ENCODE measurements at regions not wholly inside any gene's neighbourhood (a gene's known extent, or its start where the extent isn't known, plus 50 kb on each side); places are given as distances from the start of the nearest gene placed in this dataset.

GRCh38 chr20:39233755-39234154 lies 271.6 kb downstream of the DHX35 start:
- DNase-seq = no peak

- DNase-seq = no peak
These were observed 265.3 kb downstream of the DHX35 start for GRCh38 chr20:39227416-39227815.

- DNase-seq = no peak
These were observed 263.8 kb downstream of the DHX35 start for GRCh38 chr20:39225978-39226377.

- DNase-seq = no peak
These were observed 263.4 kb downstream of the DHX35 start for GRCh38 chr20:39225536-39225935.

GRCh38 chr20:39222101-39222500 lies 260.0 kb downstream of the DHX35 start:
- no peak for DNase-seq

GRCh38 chr20:39216195-39216594 lies 254.1 kb downstream of the DHX35 start:
- no peak for DNase-seq

GRCh38 chr20:39214828-39215227 lies 252.7 kb downstream of the DHX35 start:
- no peak for DNase-seq

GRCh38 chr20:39213476-39214145 lies 251.5 kb downstream of the DHX35 start:
- DNase-seq = no peak

- no peak for DNase-seq
These were observed 249.1 kb downstream of the DHX35 start for GRCh38 chr20:39211060-39211748.

GRCh38 chr20:39210341-39211036 lies 248.3 kb downstream of the DHX35 start:
- DNase-seq = no peak

GRCh38 chr20:39206899-39207564 lies 244.9 kb downstream of the DHX35 start:
- DNase-seq = no peak

GRCh38 chr20:39195582-39196021 lies 233.5 kb downstream of the DHX35 start:
- DNase-seq = no peak

GRCh38 chr20:39190666-39191570 lies 228.8 kb downstream of the DHX35 start:
- DNase-seq = no peak

GRCh38 chr20:39188266-39188765 lies 226.2 kb downstream of the DHX35 start:
- no peak for DNase-seq

GRCh38 chr20:39181490-39181889 lies 219.3 kb downstream of the DHX35 start:
- no peak for DNase-seq

- no peak for DNase-seq
These were observed 214.3 kb downstream of the DHX35 start for GRCh38 chr20:39176457-39176856.

GRCh38 chr20:39170896-39171463 lies 208.8 kb downstream of the DHX35 start:
- no peak for DNase-seq

GRCh38 chr20:39165099-39165498 lies 203.0 kb downstream of the DHX35 start:
- DNase-seq = no peak

GRCh38 chr20:39164642-39165041 lies 202.5 kb downstream of the DHX35 start:
- DNase-seq = no peak

GRCh38 chr20:39163993-39164392 lies 201.8 kb downstream of the DHX35 start:
- DNase-seq = no peak

GRCh38 chr20:39161900-39162299 lies 199.8 kb downstream of the DHX35 start:
- DNase-seq = no peak

- DNase-seq = no peak
These were observed 193.8 kb downstream of the DHX35 start for GRCh38 chr20:39155971-39156370.

All from activated CD4-positive, alpha-beta T cell treated with anti-CD3 and anti-CD28 coated beads, Interleukin-2, amount 50 U/mL, for 4 hours (primary cell).